Body of pancreas (tissue), 4 donors: ENCODE measurements at regions not wholly inside any gene's neighbourhood (a gene's known extent, or its start where the extent isn't known, plus 50 kb on each side); places are given as distances from the start of the nearest gene placed in this dataset.

Experiments
- ATAC-seq: fragments of 150-250 bp; one replicate; pipeline ENCODE4 v1.9.1; 2016
- DNase-seq, 4 donors: peaks; one replicate each; pipeline ENCODE4 v3.0.0-alpha.2; 2019
- H3K27ac ChIP-seq, 4 donors: fragments of 200-600 bp; sonication (generic); 1 replicate in 3 of 4; 2 replicates in 1 of 4; pipeline versions ENCODE4 v1.5.1 to v1.6.1; 2016 to 2019; ENCODE audit warnings: mild to moderate bottlenecking in 1 of 4, mixed read lengths in 1 of 4, moderate library complexity in 1 of 4
- H3K27me3 ChIP-seq, 2 donors: fragments of 200-600 bp; sonication (generic); one replicate each; pipeline ENCODE4 v1.6.0; 2016; ENCODE audit warnings: mild to moderate bottlenecking in 1 of 2
- H3K36me3 ChIP-seq, 2 donors: fragments of 200-600 bp; sonication (generic); replicated peaks in 1 of 2; 2 replicates each; pipeline ENCODE4 v1.5.1; 2016; ENCODE audit warnings: low read depth in 2 of 2; ENCODE audit not compliant: insufficient read depth in 1 of 2
- H3K4me1 ChIP-seq: fragments of 200-600 bp; sonication (generic); one replicate; pipeline ENCODE4 v1.6.0; 2016
- H3K4me3 ChIP-seq, 2 donors: fragments of 200-600 bp; sonication (generic); 1 replicate in 1 of 2; 2 replicates in 1 of 2; pipeline ENCODE4 v1.5.1; 2016 to 2019
- H3K9me3 ChIP-seq, 3 donors: fragments of 200-600 bp; sonication (generic); 1 replicate in 2 of 3; 2 replicates in 1 of 3; pipeline ENCODE4 v1.5.1; 2016
- CTCF ChIP-seq, 7 experiments: fragments of 450-650 bp in 4 of 7; fragments of 200-600 bp in 3 of 7; sonication (generic) in 3 of 7; IDR thresholded peaks; one replicate each; pipeline ENCODE4 v1.5.1; 2016 to 2019; ENCODE audit warnings: antibody characterized with exemption in 7 of 7
- POLR2A ChIP-seq, 3 donors: fragments of 450-650 bp; IDR thresholded peaks; one replicate each; pipeline ENCODE4 v1.6.1; 2016; ENCODE audit warnings: antibody characterized with exemption in 3 of 3, mild to moderate bottlenecking in 2 of 3
- WGBS, 2 donors: methylation state at CpG; one replicate each; pipeline ENCODE4 v1.1.5; 2017; 5-methylcytosine and 5-hydroxymethylcytosine counted together
- intact Hi-C: fragments of 100-400 bp; cut with DNase I; formaldehyde crosslinking; loops from one replicate; pipeline ENCODE4 v1.15.1; 2023

GRCh38 chr14:100407376-100408102 is 84.4 kb downstream of the SLC25A47 start:
- ATAC-seq = no peak
- no peak for DNase-seq
- intact Hi-C loops = no loop called here
- 75 to 76% methylated on average over 9 to 11 of the region's 11 CpGs for WGBS, 2 donors
- Histone ChIP-seq H3K27ac (peak overlapping the region; percentile 56 to 76 (median 68)), H3K4me3 (no peak overlapping the region), H3K36me3 (no peaks in the 10 kb centered on the region), H3K9me3 (no peaks in the 10 kb centered on the region), H3K27me3 (no peaks in the 10 kb centered on the region), H3K4me1 (peaks cover 38% of the 10 kb centered on the region)
- TF ChIP-seq CTCF (IDR thresholded peaks at IDR 0.05) (no peak), POLR2A (IDR thresholded peaks at IDR 0.05) (no peak)

DNA sequence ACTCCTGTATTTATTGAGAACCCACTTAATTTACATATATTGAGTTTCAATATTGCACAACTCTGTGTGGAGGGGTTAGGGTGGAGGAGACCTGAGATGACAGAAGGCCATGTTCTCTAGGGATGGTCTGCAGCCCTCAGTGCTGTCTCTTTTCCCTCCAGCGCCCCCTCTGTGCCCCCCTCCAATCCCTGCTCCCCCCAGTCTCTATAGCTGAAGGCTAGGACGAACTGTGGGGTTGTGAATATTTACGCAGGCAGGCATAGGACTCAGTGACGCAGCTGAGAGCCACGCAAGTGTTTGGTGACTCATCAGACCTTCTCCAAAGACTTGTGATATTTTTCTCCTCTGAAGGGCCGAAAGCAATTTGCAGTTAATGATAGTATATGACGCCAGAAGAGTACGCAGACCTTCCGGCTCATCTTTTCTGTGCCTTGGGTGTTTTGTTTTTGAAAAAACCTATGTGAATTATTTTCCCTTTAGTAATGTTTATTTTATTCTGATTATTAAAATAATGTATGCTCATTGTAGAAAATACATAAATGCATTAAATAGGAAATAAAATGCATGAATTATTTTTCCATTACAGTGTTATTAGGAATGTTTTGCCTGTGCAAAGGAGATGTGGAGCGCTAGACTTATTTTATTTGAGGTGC is 85.3 kb downstream of the SLC25A47 start:
- H3K4me3 ChIP-seq = no peak overlapping the region
- H3K27ac ChIP-seq = peak overlapping the region; percentile 56 to 76 (median 68)
- H3K36me3 ChIP-seq = no peaks in the 10 kb centered on the region
- ATAC-seq (peak; percentile 45), DNase-seq (peak; percentile 34 to 81 (median 68))
- 58 to 70% methylated on average over 10 of the region's 10 CpGs for WGBS, 2 donors
- TF ChIP-seq CTCF (IDR thresholded peaks at IDR 0.05) (no peak), POLR2A (IDR thresholded peaks at IDR 0.05) (no peak)
- no peaks in the 10 kb centered on the region for H3K27me3 ChIP-seq
- no peaks in the 10 kb centered on the region for H3K9me3 ChIP-seq
- H3K4me1 ChIP-seq = peaks cover 38% of the 10 kb centered on the region
- intact Hi-C loops = no loop called here

DNA sequence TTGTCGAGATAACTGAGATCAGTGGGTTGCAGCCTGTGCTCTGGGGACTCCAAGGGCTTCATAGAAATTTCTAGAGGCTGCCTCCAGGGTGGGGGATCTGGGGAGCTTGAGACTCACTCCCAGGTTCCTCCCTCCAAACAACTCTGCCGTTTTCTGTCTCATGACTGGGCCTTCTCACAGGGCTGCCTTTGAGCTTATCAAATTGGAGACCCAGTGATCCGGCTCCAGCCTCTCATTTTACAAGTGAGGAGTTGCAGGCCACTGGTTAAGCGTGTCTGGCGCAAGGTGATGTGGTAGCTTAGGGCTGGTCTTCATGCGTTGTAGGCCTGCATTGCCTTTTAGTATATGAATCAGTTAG is 85.8 kb downstream of the SLC25A47 start:
- ATAC-seq (no peak), DNase-seq (no peak)
- Histone ChIP-seq H3K9me3 (no peaks in the 10 kb centered on the region), H3K27ac (peak overlapping the region in 3 of 4 donors; percentile 63 to 76 (median 73)), H3K36me3 (no peaks in the 10 kb centered on the region), H3K27me3 (no peaks in the 10 kb centered on the region), H3K4me3 (no peak overlapping the region), H3K4me1 (peaks cover 38% of the 10 kb centered on the region)
- no peak for TF ChIP-seq POLR2A (IDR thresholded peaks at IDR 0.05)
- no peak for TF ChIP-seq CTCF (IDR thresholded peaks at IDR 0.05)
- intact Hi-C loops = no loop called here
- WGBS, 2 donors = 70 to 83% methylated on average over 6 of the region's 6 CpGs

- DNase-seq = no peak
- Histone ChIP-seq H3K27me3 (no peaks in the 10 kb centered on the region), H3K36me3 (no peaks in the 10 kb centered on the region), H3K4me3 (no peak overlapping the region), H3K4me1 (peaks cover 38% of the 10 kb centered on the region), H3K27ac (peak overlapping the region in 2 of 4 donors; percentile 63 to 76), H3K9me3 (no peaks in the 10 kb centered on the region)
- intact Hi-C loops = no loop called here
- no peak for TF ChIP-seq CTCF (IDR thresholded peaks at IDR 0.05)
- no peak for TF ChIP-seq POLR2A (IDR thresholded peaks at IDR 0.05)
- ATAC-seq = no peak
- WGBS, 2 donors = 63 to 78% methylated on average over 2 of the region's 2 CpGs
Observed at GRCh38 chr14:100409651-100410050, 86.5 kb downstream of the SLC25A47 start.
